GM12878 (cell line): ENCODE measurements at regions not wholly inside any gene's neighbourhood (a gene's known extent, or its start where the extent isn't known, plus 50 kb on each side); places are given as distances from the start of the nearest gene placed in this dataset.

Source experiments
- ATAC-seq: fragments of 200-7000 bp; cut with Tn5 transposase; 3 replicates; pipeline ENCODE4 v1.9.1; 2020; ENCODE audit warnings: mild to moderate bottlenecking, moderate library complexity
- BruUV-seq: library from RNA; stranded (reverse); fragments of 400-500 nt; replicated peaks from 2 replicates; lab custom pipeline; 2021; lab: Mats Ljungman, UMichigan
- CTCF ChIA-PET: fragments of 300-600 bp; sonication (Branson Sonifier 250); formaldehyde crosslinking; extraction: SDS; loops from one replicate; lab custom pipeline; 2021; ENCODE audit warnings: inconsistent platforms; lab: Yijun Ruan, JAX
- POLR2A ChIA-PET: fragments of 350-600 bp; formaldehyde crosslinking; extraction: SDS; loops from one replicate; lab custom pipeline; 2021; ENCODE audit warnings: inconsistent platforms; lab: Charles Lee
- RAD21 ChIA-PET: fragments of 300-600 bp; sonication (Branson Sonifier 250); formaldehyde crosslinking; loops from one replicate; lab custom pipeline; 2023; ENCODE audit warnings: antibody characterized with exemption; ENCODE audit not compliant: unreplicated experiment; lab: Charles Lee
- SMC1A ChIA-PET: fragments of 300-600 bp; sonication (Branson Sonifier 250); formaldehyde crosslinking; loops from one replicate; lab custom pipeline; 2023; ENCODE audit not compliant: unreplicated experiment, uncharacterized antibody; lab: Charles Lee
- DNase-seq: peaks from one replicate; pipeline ENCODE4 v3.0.0-alpha.2; 2011; ENCODE audit warnings: low read depth, low spot score
- FAIRE-seq: peaks from 3 replicates; lab custom pipeline; 2011; peaks lifted over from hg19 to GRCh38; lab: Jason Lieb, UNC
- H2AFZ ChIP-seq: 2 replicates; pipeline ENCODE4 v1.6.0; 2011; ENCODE audit warnings: low read depth, low read length, control low read depth; ENCODE audit not compliant: control insufficient read depth
- H3K27ac ChIP-seq: 2 replicates; pipeline ENCODE4 v1.5.1; 2011; ENCODE audit warnings: control low read depth; ENCODE audit not compliant: control insufficient read depth, insufficient read depth
- H3K27me3 ChIP-seq, 2 experiments: replicated peaks in 1 of 2; 2 replicates each; pipeline versions ENCODE4 v1.6.0 to v1.6.1; 2011; ENCODE audit warnings: low read length in 1 of 2; ENCODE audit not compliant: control insufficient read depth in 2 of 2, insufficient read depth in 2 of 2
- H3K36me3 ChIP-seq, 2 experiments: 2 replicates each; pipeline ENCODE4 v1.5.1; 2011; ENCODE audit warnings: low read length in 1 of 2; ENCODE audit not compliant: control insufficient read depth in 2 of 2, insufficient read depth in 2 of 2
- H3K4me1 ChIP-seq: 2 replicates; pipeline ENCODE4 v1.6.1; 2011; ENCODE audit warnings: mild to moderate bottlenecking, low read length, moderate library complexity, mixed read lengths; ENCODE audit not compliant: control insufficient read depth, insufficient read depth
- H3K4me2 ChIP-seq: 2 replicates; pipeline ENCODE4 v1.6.0; 2011; ENCODE audit warnings: control low read depth; ENCODE audit not compliant: control insufficient read depth, insufficient read depth
- H3K4me3 ChIP-seq: fragments of 200-600 bp; sonication (generic); 2 replicates; pipeline ENCODE4 v1.5.1; 2016
- H3K79me2 ChIP-seq: 2 replicates; pipeline ENCODE4 v1.6.0; 2011; ENCODE audit warnings: low read length; ENCODE audit not compliant: control insufficient read depth, insufficient read depth
- H3K9ac ChIP-seq: 2 replicates; pipeline ENCODE4 v1.8.0; 2011; ENCODE audit warnings: low read length, control low read depth, mixed read lengths; ENCODE audit not compliant: control insufficient read depth, insufficient read depth
- H3K9me3 ChIP-seq: replicated peaks from 3 replicates; pipeline ENCODE4 v1.5.1; 2011; ENCODE audit warnings: mild to moderate bottlenecking, low read length; ENCODE audit not compliant: control insufficient read depth, insufficient read depth
- H4K20me1 ChIP-seq: 2 replicates; pipeline ENCODE4 v1.6.0; 2011; ENCODE audit not compliant: control insufficient read depth, insufficient read depth
- ATF7 ChIP-seq: fragments of 450-650 bp; IDR thresholded peaks from 2 replicates; pipeline ENCODE4 v1.6.1; 2016; ENCODE audit warnings: low read depth, mild to moderate bottlenecking
- CBFB ChIP-seq: IDR thresholded peaks from 2 replicates; pipeline ENCODE4 v1.6.1; 2016; ENCODE audit warnings: antibody characterized with exemption, low read depth
- CHD1 ChIP-seq: IDR thresholded peaks from 2 replicates; pipeline ENCODE4 v1.6.1; 2012; ENCODE audit warnings: low read depth, low read length, improper control_type of control experiment
- DPF2 ChIP-seq: fragments of 450-650 bp; IDR thresholded peaks from 2 replicates; pipeline ENCODE4 v1.6.1; 2017; ENCODE audit warnings: mild to moderate bottlenecking
- ESRRA ChIP-seq: IDR thresholded peaks from 2 replicates; pipeline ENCODE4 v1.6.1; 2012; ENCODE audit warnings: mild to moderate bottlenecking, low read length, improper control_type of control experiment
- ETV6 ChIP-seq, 2 experiments: fragments of 450-650 bp in 1 of 2; IDR thresholded peaks in 1 of 2; conservative IDR thresholded peaks in 1 of 2; 2 replicates each; pipeline ENCODE4 v1.6.1; 2014; ENCODE audit warnings: antibody characterized with exemption in 1 of 2, borderline replicate concordance in 1 of 2, low read depth in 1 of 2, mild to moderate bottlenecking in 1 of 2, moderate library complexity in 1 of 2
- EZH2 ChIP-seq: IDR thresholded peaks from 2 replicates; pipeline ENCODE4 v1.6.1; 2012; ENCODE audit warnings: low read depth, mild to moderate bottlenecking, control low read depth, inconsistent platforms, low read length, borderline replicate concordance; ENCODE audit not compliant: control insufficient read depth
- NRF1 ChIP-seq: conservative IDR thresholded peaks from 2 replicates; pipeline ENCODE4 v1.6.1; 2011; ENCODE audit warnings: mild to moderate bottlenecking, low read depth, low read length, improper control_type of control experiment
- SMARCA5 ChIP-seq: fragments of 450-650 bp; IDR thresholded peaks from 2 replicates; pipeline ENCODE4 v1.6.1; 2017; ENCODE audit warnings: mild to moderate bottlenecking
- WGBS: methylation state at CpG from one replicate; pipeline ENCODE4 v1.1.6; 2016; ENCODE audit warnings: low lambda C conversion rate; ENCODE audit not compliant: insufficient replicate concordance, insufficient coverage; ENCODE audit errors: missing lambda C conversion rate; 5-methylcytosine and 5-hydroxymethylcytosine counted together
- in situ Hi-C: fragments of 300-500 bp; cut with MboI; formaldehyde crosslinking; loops from 9 replicates; pipeline ENCODE4 v1.14.3; 2018; ENCODE audit warnings: mixed read lengths
- intact Hi-C: fragments of 100-400 bp; cut with micrococcal nuclease; formaldehyde crosslinking; loops from one replicate; pipeline ENCODE4 v1.14.2; 2022; ENCODE audit not compliant: unreplicated experiment
- TF ChIP-seq, protein P1 (sequence below): fragments of 450-650 bp; conservative IDR thresholded peaks from 2 replicates; pipeline ENCODE4 v1.6.1; 2017; ENCODE audit warnings: mild to moderate bottlenecking, moderate library complexity

DNA sequence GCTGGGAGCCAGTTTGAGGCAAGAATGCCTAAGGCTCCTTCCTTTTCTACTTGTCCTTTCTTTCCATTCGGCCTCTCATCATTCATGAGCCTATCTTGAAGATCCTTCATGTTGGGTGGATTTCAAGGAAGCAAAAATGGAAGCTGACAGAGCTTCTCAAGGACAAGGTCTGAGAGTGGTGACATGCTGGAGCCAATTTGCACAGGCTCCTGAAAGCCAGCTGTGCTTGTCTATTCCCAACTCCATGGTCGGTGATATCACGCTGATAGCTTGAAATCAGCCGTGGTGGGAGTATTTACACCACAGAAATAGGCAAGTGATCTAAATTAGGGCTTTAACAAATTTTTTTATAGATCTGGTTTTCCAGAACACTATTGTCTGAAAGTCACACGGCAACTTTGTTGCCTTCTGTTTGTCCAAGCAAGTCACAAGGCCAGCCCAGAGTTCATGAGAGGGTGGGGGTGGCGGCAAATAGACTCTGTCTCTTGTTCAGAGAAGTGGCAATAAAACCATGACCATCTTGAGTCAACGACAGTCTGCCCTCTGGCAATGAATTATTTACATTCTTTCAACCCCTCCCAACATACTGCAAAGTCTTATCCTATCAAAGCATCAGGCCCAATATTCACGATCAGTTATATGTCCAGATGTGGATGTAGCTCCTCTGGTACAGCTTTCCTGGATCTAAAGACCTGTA lies 49.9 kb upstream of the SLC35F5 start:
- ChIA-PET CTCF (no interaction called here), POLR2A (no interaction called here)
- no peak for DNase-seq
- no peaks in the 10 kb centered on the region for H4K20me1 ChIP-seq
- intact Hi-C loops, result no loop called here
- in situ Hi-C loops, result no loop called here
- WGBS, result 63% methylated on average over 8 of the region's 8 CpGs
- no peak for ATAC-seq
- TF ChIP-seq, protein P1, sequence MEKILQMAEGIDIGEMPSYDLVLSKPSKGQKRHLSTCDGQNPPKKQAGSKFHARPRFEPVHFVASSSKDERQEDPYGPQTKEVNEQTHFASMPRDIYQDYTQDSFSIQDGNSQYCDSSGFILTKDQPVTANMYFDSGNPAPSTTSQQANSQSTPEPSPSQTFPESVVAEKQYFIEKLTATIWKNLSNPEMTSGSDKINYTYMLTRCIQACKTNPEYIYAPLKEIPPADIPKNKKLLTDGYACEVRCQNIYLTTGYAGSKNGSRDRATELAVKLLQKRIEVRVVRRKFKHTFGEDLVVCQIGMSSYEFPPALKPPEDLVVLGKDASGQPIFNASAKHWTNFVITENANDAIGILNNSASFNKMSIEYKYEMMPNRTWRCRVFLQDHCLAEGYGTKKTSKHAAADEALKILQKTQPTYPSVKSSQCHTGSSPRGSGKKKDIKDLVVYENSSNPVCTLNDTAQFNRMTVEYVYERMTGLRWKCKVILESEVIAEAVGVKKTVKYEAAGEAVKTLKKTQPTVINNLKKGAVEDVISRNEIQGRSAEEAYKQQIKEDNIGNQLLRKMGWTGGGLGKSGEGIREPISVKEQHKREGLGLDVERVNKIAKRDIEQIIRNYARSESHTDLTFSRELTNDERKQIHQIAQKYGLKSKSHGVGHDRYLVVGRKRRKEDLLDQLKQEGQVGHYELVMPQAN, result no peak
- TF ChIP-seq ETV6 (conservative IDR thresholded peaks at IDR 0.05 in 1 of 2, IDR thresholded peaks at IDR 0.05 in 1 of 2; ENCODE audit: borderline replicate concordance in 1 of 2, low read depth in 1 of 2) (no peak), DPF2 (no peak), NRF1 (no peak), CBFB (no peak), SMARCA5 (no peak), ESRRA (no peak), CHD1 (no peak), ATF7 (no peak), EZH2 (no peak)
- TF ChIP-seq, all 136 proteins: peak for 0
- H3K79me2 ChIP-seq, result no peaks in the 10 kb centered on the region
- SMC1A ChIA-PET, result interaction anchor here (0.6 kb wide), 1 partner anchor 127 kb away, joined by 4 read pairs; no protein-coding TSS in a partner anchor
- no peak overlapping the region for H3K27ac ChIP-seq
- no peak overlapping the region for H3K4me3 ChIP-seq
- H3K27me3 ChIP-seq, result no peaks in the 10 kb centered on the region
- H3K4me1 ChIP-seq, result no peaks in the 10 kb centered on the region
- BruUV-seq, result no TSS peak
- no peak overlapping the region for H3K4me2 ChIP-seq
- H2AFZ ChIP-seq, result no peak overlapping the region
- FAIRE-seq, result no peak
- H3K9ac ChIP-seq, result no peak overlapping the region
- no peaks in the 10 kb centered on the region for H3K36me3 ChIP-seq
- RAD21 ChIA-PET, result no interaction called here
- H3K9me3 ChIP-seq, result no peaks in the 10 kb centered on the region
